ENCODE measurements at regions not wholly inside any gene's neighbourhood (a gene's known extent, or its start where the extent isn't known, plus 50 kb on each side); places are given as distances from the start of the nearest gene placed in this dataset.
"Not testable (repeated sequence)": the region's sequence is repeated elsewhere in the genome, so short reads cannot be mapped to it uniquely, and the experiment has no call there.

GRCh38 chr3:177629276-177629675 lies 432.0 kb upstream of the TBL1XR1 start:
- Histone ChIP-seq H3K79me2 (ENCODE audit: control insufficient read depth, insufficient read depth, low read length) (no peaks in the 10 kb centered on the region), H3K4me1 (ENCODE audit: control insufficient read depth in 2 of 2, insufficient read depth in 2 of 2, low read length in 2 of 2) (no peaks in the 10 kb centered on the region), H3K36me3 (replicated peaks in 1 of 2; ENCODE audit: control extremely low read depth in 1 of 2, control insufficient read depth in 1 of 2, extremely low read depth in 1 of 2, insufficient read depth in 2 of 2, low read length in 1 of 2) (no peaks in the 10 kb centered on the region), H2AFZ (ENCODE audit: insufficient read depth, low read depth, low read length, poor library complexity, severe bottlenecking) (no peak overlapping the region), H3K4me3 (ENCODE audit: control extremely low read depth in 1 of 5, extremely low read depth in 1 of 5, insufficient read depth in 1 of 5, low read depth in 2 of 5, low read length in 4 of 5) (no peak overlapping the region), H3K9me3 (ENCODE audit: control extremely low read depth in 1 of 3, control insufficient read depth in 2 of 3, insufficient read depth in 1 of 3, low read length in 2 of 3) (peaks cover 0 to 4% (median 0%) of the 10 kb centered on the region in 3 donors), H3K4me2 (replicated peaks; ENCODE audit: low read depth, low read length, poor library complexity, severe bottlenecking) (no peak overlapping the region), H3K27ac (ENCODE audit: low read length in 2 of 2) (no peak overlapping the region), H4K20me1 (ENCODE audit: control insufficient read depth, insufficient read depth, low read length, poor library complexity, severe bottlenecking) (no peaks in the 10 kb centered on the region), H3K9ac (ENCODE audit: low read length) (no peak overlapping the region), H3K27me3 (replicated peaks in 1 of 4; ENCODE audit: control extremely low read depth in 1 of 4, control insufficient read depth in 3 of 4, insufficient read depth in 4 of 4, low read length in 3 of 4) (no peaks in the 10 kb centered on the region)
- CTCF ChIA-PET = no interaction called here
- no peak for TF ChIP-seq CTCF (IDR thresholded peaks at IDR 0.05)
- no peak for TF ChIP-seq EZH2 (IDR thresholded peaks at IDR 0.05; ENCODE audit: borderline replicate concordance, insufficient read depth, low read depth, low read length, poor library complexity, severe bottlenecking)
- POLR2A ChIA-PET = no interaction called here
- Mint-ChIP-seq H3K27me3 (no peaks in the 10 kb centered on the region), H3K27ac (no peak overlapping the region), H3K4me1 (no peaks in the 10 kb centered on the region), H3K9me3 (ENCODE audit: insufficient read depth) (peaks cover 2% of the 10 kb centered on the region), H3K4me3 (no peak overlapping the region)
- no peak for DNase-seq
- WGBS (ENCODE audit: insufficient coverage) = 100% methylated on average over 1 of the region's 3 CpGs
- intact Hi-C loops (cut with micrococcal nuclease) = no loop called here
- no peak for ATAC-seq (ENCODE audit: low read depth)

DNA sequence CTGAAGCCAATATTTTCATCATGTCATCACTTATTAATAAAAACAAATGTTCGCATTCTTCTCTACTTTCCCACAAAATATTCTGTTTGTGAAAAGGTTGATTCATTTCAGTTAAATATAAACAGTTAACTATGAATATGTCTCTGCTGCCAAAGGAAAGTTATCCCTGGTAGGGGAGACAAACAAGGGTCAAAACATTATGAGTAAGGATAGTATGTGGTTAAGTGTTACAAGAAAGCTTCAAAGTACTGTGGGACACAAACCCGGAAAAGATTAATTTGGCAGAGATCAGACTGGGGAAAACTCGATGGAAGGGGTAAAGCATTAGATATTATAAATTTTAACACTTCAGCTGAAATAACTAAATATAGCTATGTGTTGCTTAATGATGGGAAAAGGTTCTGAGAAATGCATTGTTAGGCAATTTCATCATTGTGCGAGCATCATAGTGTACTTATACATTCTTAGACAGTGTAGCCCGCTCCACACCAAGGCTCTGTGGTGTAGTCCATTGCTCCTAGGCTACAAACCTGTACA lies 436.5 kb upstream of the TBL1XR1 start:
- DNase-seq (no peak), ATAC-seq (ENCODE audit: low read depth) (no peak)
- no peaks in the 10 kb centered on the region for H3K4me1 Mint-ChIP-seq
- H3K27me3 Mint-ChIP-seq = peaks cover 2% of the 10 kb centered on the region
- H3K27me3 ChIP-seq (replicated peaks in 1 of 4; ENCODE audit: control extremely low read depth in 1 of 4, control insufficient read depth in 3 of 4, insufficient read depth in 4 of 4, low read length in 3 of 4) = no peaks in the 10 kb centered on the region
- no CpG with 5 or more reads among the region's 5 CpGs for WGBS (ENCODE audit: insufficient coverage)
- H3K9me3 ChIP-seq (ENCODE audit: control extremely low read depth in 1 of 3, control insufficient read depth in 2 of 3, insufficient read depth in 1 of 3, low read length in 2 of 3) = no peaks in the 10 kb centered on the region
- no peak overlapping the region for H3K27ac Mint-ChIP-seq
- no peak overlapping the region for H3K4me2 ChIP-seq (replicated peaks; ENCODE audit: low read depth, low read length, poor library complexity, severe bottlenecking)
- no peak for TF ChIP-seq CTCF (IDR thresholded peaks at IDR 0.05)
- no peak overlapping the region for H3K4me3 Mint-ChIP-seq
- no peak overlapping the region for H3K4me3 ChIP-seq (ENCODE audit: control extremely low read depth in 1 of 5, extremely low read depth in 1 of 5, insufficient read depth in 1 of 5, low read depth in 2 of 5, low read length in 4 of 5)
- no peaks in the 10 kb centered on the region for H3K79me2 ChIP-seq (ENCODE audit: control insufficient read depth, insufficient read depth, low read length)
- H4K20me1 ChIP-seq (ENCODE audit: control insufficient read depth, insufficient read depth, low read length, poor library complexity, severe bottlenecking) = no peaks in the 10 kb centered on the region
- H3K9me3 Mint-ChIP-seq (ENCODE audit: insufficient read depth) = peaks cover 2% of the 10 kb centered on the region
- intact Hi-C loops (cut with micrococcal nuclease) = no loop called here
- no peak overlapping the region for H2AFZ ChIP-seq (ENCODE audit: insufficient read depth, low read depth, low read length, poor library complexity, severe bottlenecking)
- H3K27ac ChIP-seq (ENCODE audit: low read length in 2 of 2) = no peak overlapping the region
- ChIA-PET POLR2A (no interaction called here), CTCF (no interaction called here)
- H3K36me3 ChIP-seq (replicated peaks in 1 of 2; ENCODE audit: control extremely low read depth in 1 of 2, control insufficient read depth in 1 of 2, extremely low read depth in 1 of 2, insufficient read depth in 2 of 2, low read length in 1 of 2) = no peaks in the 10 kb centered on the region
- no peak overlapping the region for H3K9ac ChIP-seq (ENCODE audit: low read length)
- no peaks in the 10 kb centered on the region for H3K4me1 ChIP-seq (ENCODE audit: control insufficient read depth in 2 of 2, insufficient read depth in 2 of 2, low read length in 2 of 2)

GRCh38 chr3:177635601-177636106 lies 438.4 kb upstream of the TBL1XR1 start:
- POLR2A ChIA-PET; H3K9me3 Mint-ChIP-seq (ENCODE audit: insufficient read depth); H3K27me3 ChIP-seq (replicated peaks in 1 of 4; ENCODE audit: control extremely low read depth in 1 of 4, control insufficient read depth in 3 of 4, insufficient read depth in 4 of 4, low read length in 3 of 4); H3K27ac Mint-ChIP-seq; H3K4me3 ChIP-seq (ENCODE audit: control extremely low read depth in 1 of 5, extremely low read depth in 1 of 5, insufficient read depth in 1 of 5, low read depth in 2 of 5, low read length in 4 of 5); H2AFZ ChIP-seq (ENCODE audit: insufficient read depth, low read depth, low read length, poor library complexity, severe bottlenecking); intact Hi-C loops (cut with micrococcal nuclease); H3K79me2 ChIP-seq (ENCODE audit: control insufficient read depth, insufficient read depth, low read length); DNase-seq; H3K4me1 ChIP-seq (ENCODE audit: control insufficient read depth in 2 of 2, insufficient read depth in 2 of 2, low read length in 2 of 2); H3K4me2 ChIP-seq (replicated peaks; ENCODE audit: low read depth, low read length, poor library complexity, severe bottlenecking); H3K9me3 ChIP-seq (ENCODE audit: control extremely low read depth in 1 of 3, control insufficient read depth in 2 of 3, insufficient read depth in 1 of 3, low read length in 2 of 3); H3K27ac ChIP-seq (ENCODE audit: low read length in 2 of 2); CTCF ChIA-PET; ATAC-seq (ENCODE audit: low read depth); H3K9ac ChIP-seq (ENCODE audit: low read length); H3K36me3 ChIP-seq (replicated peaks in 1 of 2; ENCODE audit: control extremely low read depth in 1 of 2, control insufficient read depth in 1 of 2, extremely low read depth in 1 of 2, insufficient read depth in 2 of 2, low read length in 1 of 2); H3K4me3 Mint-ChIP-seq; H4K20me1 ChIP-seq (ENCODE audit: control insufficient read depth, insufficient read depth, low read length, poor library complexity, severe bottlenecking); H3K4me1 Mint-ChIP-seq; H3K27me3 Mint-ChIP-seq: not testable (repeated sequence)
- WGBS (ENCODE audit: insufficient coverage) = no CpG with 5 or more reads among the region's 3 CpGs
